HL-60 (cell line): ENCODE measurements at regions not wholly inside any gene's neighbourhood (a gene's known extent, or its start where the extent isn't known, plus 50 kb on each side); places are given as distances from the start of the nearest gene placed in this dataset.

ENCODE experiments used
- DNase-seq, 2 experiments: peaks; one replicate each; pipeline ENCODE4 v3.0.0-alpha.2; 2010 to 2020; ENCODE audit warnings: low read depth in 1 of 2, low spot score in 1 of 2
- H3K27ac ChIP-seq: fragments of 250-450 bp; sonication (Bioruptor Pico); replicated peaks from 2 replicates; pipeline ENCODE4 v1.5.1; 2020; ENCODE audit warnings: mild to moderate bottlenecking, moderate library complexity
- H3K27me3 ChIP-seq: fragments of 250-450 bp; sonication (Bioruptor Pico); 2 replicates; pipeline ENCODE4 v1.5.1; 2021; ENCODE audit warnings: mild to moderate bottlenecking, moderate library complexity; ENCODE audit not compliant: insufficient read depth, poor library complexity, severe bottlenecking
- H3K4me3 ChIP-seq: replicated peaks from 2 replicates; pipeline ENCODE4 v1.5.1; 2011; ENCODE audit warnings: mild to moderate bottlenecking, control low read depth, low read length; ENCODE audit not compliant: insufficient read depth
- CTCF ChIP-seq: IDR thresholded peaks from one replicate; pipeline ENCODE4 v1.5.1; 2011; ENCODE audit warnings: low read length, control low read depth, inconsistent platforms; ENCODE audit not compliant: insufficient read depth
- GABPA ChIP-seq: IDR thresholded peaks from 2 replicates; pipeline ENCODE4 v1.6.1; 2012; ENCODE audit warnings: low read depth
- POLR2AphosphoS5 ChIP-seq: IDR thresholded peaks from 2 replicates; pipeline ENCODE4 v1.6.1; 2012; ENCODE audit warnings: low read depth
- SPI1 ChIP-seq: IDR thresholded peaks from 2 replicates; pipeline ENCODE4 v1.6.1; 2012; ENCODE audit warnings: low read depth, mild to moderate bottlenecking, borderline replicate concordance
- TF ChIP-seq, protein P1 (sequence below): IDR thresholded peaks from 2 replicates; pipeline ENCODE4 v1.6.1; 2012; ENCODE audit warnings: low read depth; ENCODE audit not compliant: insufficient replicate concordance

DNA sequence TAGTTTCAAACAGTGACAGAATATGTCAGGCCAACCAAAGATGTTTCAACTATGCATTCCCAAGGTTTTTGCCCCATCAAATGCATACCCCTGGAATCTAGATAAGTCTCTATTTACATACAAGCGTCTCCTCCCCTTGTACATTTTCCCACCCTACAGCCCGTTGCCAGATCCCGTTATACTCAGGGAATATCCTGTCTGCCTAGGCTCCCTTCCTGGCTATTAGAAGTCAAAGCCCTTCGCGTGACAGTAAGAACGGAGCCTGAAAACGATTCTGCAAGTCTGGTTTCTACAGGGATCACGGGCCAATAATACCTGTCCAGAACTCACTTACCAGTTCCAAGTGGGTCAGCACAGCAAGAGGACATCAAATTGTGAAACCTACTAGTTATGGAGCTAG lies 134.8 kb downstream of the LACC1 start:
- Histone ChIP-seq H3K27me3 (no peaks in the 10 kb centered on the region), H3K27ac (no peak overlapping the region), H3K4me3 (no peak overlapping the region)
- DNase-seq = no peak
- TF ChIP-seq, protein P1, sequence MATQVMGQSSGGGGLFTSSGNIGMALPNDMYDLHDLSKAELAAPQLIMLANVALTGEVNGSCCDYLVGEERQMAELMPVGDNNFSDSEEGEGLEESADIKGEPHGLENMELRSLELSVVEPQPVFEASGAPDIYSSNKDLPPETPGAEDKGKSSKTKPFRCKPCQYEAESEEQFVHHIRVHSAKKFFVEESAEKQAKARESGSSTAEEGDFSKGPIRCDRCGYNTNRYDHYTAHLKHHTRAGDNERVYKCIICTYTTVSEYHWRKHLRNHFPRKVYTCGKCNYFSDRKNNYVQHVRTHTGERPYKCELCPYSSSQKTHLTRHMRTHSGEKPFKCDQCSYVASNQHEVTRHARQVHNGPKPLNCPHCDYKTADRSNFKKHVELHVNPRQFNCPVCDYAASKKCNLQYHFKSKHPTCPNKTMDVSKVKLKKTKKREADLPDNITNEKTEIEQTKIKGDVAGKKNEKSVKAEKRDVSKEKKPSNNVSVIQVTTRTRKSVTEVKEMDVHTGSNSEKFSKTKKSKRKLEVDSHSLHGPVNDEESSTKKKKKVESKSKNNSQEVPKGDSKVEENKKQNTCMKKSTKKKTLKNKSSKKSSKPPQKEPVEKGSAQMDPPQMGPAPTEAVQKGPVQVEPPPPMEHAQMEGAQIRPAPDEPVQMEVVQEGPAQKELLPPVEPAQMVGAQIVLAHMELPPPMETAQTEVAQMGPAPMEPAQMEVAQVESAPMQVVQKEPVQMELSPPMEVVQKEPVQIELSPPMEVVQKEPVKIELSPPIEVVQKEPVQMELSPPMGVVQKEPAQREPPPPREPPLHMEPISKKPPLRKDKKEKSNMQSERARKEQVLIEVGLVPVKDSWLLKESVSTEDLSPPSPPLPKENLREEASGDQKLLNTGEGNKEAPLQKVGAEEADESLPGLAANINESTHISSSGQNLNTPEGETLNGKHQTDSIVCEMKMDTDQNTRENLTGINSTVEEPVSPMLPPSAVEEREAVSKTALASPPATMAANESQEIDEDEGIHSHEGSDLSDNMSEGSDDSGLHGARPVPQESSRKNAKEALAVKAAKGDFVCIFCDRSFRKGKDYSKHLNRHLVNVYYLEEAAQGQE = no peak
- no peak for TF ChIP-seq SPI1
- TF ChIP-seq POLR2AphosphoS5 = no peak
- TF ChIP-seq CTCF = no peak
- TF ChIP-seq GABPA = no peak

DNA sequence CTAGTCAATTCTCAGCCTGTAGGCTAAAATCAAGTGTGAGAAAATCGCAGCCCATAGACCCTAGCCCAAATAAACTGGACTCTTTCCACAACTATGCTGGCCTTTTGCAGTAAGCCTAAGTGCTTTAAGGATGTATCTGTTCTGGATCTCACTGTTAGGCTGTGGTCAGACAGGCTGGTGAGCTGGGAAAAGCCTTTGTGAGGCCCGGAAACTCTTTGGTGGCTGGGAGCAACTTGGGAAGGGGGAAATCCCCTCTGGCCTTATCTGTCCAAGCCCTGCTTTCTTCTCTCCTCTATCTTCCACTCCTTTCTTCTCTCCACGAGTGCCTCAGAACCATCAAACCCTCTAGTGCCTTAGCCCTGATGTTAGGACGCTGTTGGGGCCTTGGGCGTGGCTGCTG lies 135.4 kb downstream of the LACC1 start:
- TF ChIP-seq GABPA = no peak
- DNase-seq = no peak
- Histone ChIP-seq H3K27ac (no peak overlapping the region), H3K27me3 (no peaks in the 10 kb centered on the region), H3K4me3 (no peak overlapping the region)

- H3K27me3 ChIP-seq = no peaks in the 10 kb centered on the region
- H3K27ac ChIP-seq = no peak overlapping the region
- DNase-seq = no peak
- H3K4me3 ChIP-seq = no peak overlapping the region
- TF ChIP-seq POLR2AphosphoS5 (no peak), GABPA (no peak), SPI1 (no peak), CTCF (no peak)
- TF ChIP-seq, protein P1 = no peak
These were observed 136.1 kb downstream of the LACC1 start for GRCh38 chr13:44015811-44016210.

GRCh38 chr13:44017756-44018309 lies 138.1 kb downstream of the LACC1 start:
- peak; percentile 21; the same call in 1 of the 2 replicates for TF ChIP-seq SPI1
- TF ChIP-seq, protein P1 = no peak
- no peak for DNase-seq
- Histone ChIP-seq H3K4me3 (no peak overlapping the region), H3K27me3 (peaks cover 5% of the 10 kb centered on the region), H3K27ac (no peak overlapping the region)
